Endodermal cell (in vitro differentiated cells): ENCODE measurements at regions not wholly inside any gene's neighbourhood (a gene's known extent, or its start where the extent isn't known, plus 50 kb on each side); places are given as distances from the start of the nearest gene placed in this dataset.

Experiments used
- DNase-seq: peaks from one replicate; pipeline ENCODE4 v3.0.0-alpha.2; 2017
- H3K27ac ChIP-seq: 2 replicates; pipeline ENCODE4 v1.5.1; 2013; ENCODE audit warnings: mild to moderate bottlenecking, low read depth, low read length, moderate library complexity
- H3K27me3 ChIP-seq: 2 replicates; pipeline ENCODE4 v1.6.1; 2013; ENCODE audit warnings: mild to moderate bottlenecking, low read length, moderate library complexity; ENCODE audit not compliant: insufficient read depth, control insufficient read depth, poor library complexity, severe bottlenecking
- H3K36me3 ChIP-seq: 2 replicates; pipeline ENCODE4 v1.7.0; 2013; ENCODE audit warnings: mild to moderate bottlenecking, low read length, moderate library complexity; ENCODE audit not compliant: control insufficient read depth, insufficient read depth
- H3K4me1 ChIP-seq: one replicate; pipeline ENCODE4 v1.7.0; 2013; ENCODE audit warnings: low read length; ENCODE audit not compliant: control insufficient read depth, insufficient read depth
- H3K4me3 ChIP-seq: 2 replicates; pipeline ENCODE4 v1.5.1; 2013; ENCODE audit warnings: mild to moderate bottlenecking, low read length, moderate library complexity
- H3K9ac ChIP-seq: 2 replicates; pipeline ENCODE4 v1.6.1; 2013; ENCODE audit warnings: mild to moderate bottlenecking, low read length, moderate library complexity; ENCODE audit not compliant: poor library complexity, severe bottlenecking; ENCODE audit errors: extremely low read depth
- H3K9me3 ChIP-seq: 2 replicates; pipeline ENCODE4 v1.6.1; 2013; ENCODE audit warnings: mild to moderate bottlenecking, low read length, moderate library complexity; ENCODE audit not compliant: control insufficient read depth
- H3K27ac Mint-ChIP-seq: 2 replicates; pipeline ENCODE4 v1.8.0; 2020; ENCODE audit warnings: mixed read lengths
- H3K27me3 Mint-ChIP-seq: 2 replicates; pipeline ENCODE4 v1.8.0; 2021; ENCODE audit warnings: mild to moderate bottlenecking, mixed read lengths; ENCODE audit not compliant: insufficient read depth
- H3K36me3 Mint-ChIP-seq: 2 replicates; pipeline ENCODE4 v1.8.0; 2020; ENCODE audit warnings: low read depth, mixed read lengths
- H3K4me1 Mint-ChIP-seq: 2 replicates; pipeline ENCODE4 v1.8.0; 2020; ENCODE audit warnings: mixed read lengths
- H3K4me3 Mint-ChIP-seq: 2 replicates; pipeline ENCODE4 v1.8.0; 2020; ENCODE audit warnings: mild to moderate bottlenecking, moderate library complexity, mixed read lengths
- H3K9me3 Mint-ChIP-seq: 2 replicates; pipeline ENCODE4 v1.8.0; 2020; ENCODE audit warnings: mild to moderate bottlenecking, mixed read lengths
- CTCF ChIP-seq: fragments of 200-600 bp; sonication (generic); conservative IDR thresholded peaks from 2 replicates; pipeline ENCODE4 v1.5.0; 2021; ENCODE audit warnings: antibody characterized with exemption, mild to moderate bottlenecking
- WGBS, 2 experiments: methylation state at CpG; one replicate each; pipeline versions ENCODE4 v1.1.5 to v1.1.7; 2013; ENCODE audit warnings: missing lambda C conversion rate in 2 of 2, mixed read lengths in 1 of 2; ENCODE audit not compliant: insufficient coverage in 1 of 2, insufficient read length in 1 of 2; 5-methylcytosine and 5-hydroxymethylcytosine counted together

DNA sequence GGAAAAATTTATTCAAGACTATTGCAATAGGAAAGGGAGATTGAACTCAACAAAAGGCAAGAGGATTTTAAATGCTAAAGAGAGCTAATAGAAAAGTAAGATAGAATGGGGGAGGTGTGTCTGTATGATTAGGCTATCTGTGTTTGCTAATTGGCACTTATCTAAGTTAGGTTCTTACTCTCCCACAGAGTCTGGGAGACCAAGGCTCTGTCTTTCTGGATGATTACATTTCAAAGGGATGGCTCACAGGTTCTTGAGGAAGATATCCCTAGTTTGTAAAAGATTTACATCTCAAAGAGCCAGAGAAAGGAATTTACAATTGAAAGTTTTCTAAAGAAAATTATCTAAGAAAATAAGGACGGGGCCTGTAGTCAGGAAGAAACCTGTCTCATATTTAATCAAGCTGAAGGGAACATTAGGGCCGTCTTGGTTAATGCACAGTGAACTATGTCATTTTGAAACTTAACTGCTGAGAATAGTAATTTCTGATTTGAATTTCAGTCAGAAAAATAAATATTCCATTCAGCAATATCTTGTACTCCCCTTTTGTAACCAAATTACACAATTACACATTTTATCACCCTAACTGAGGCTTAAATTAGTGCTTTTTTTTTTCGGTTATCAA, 75.8 kb downstream of the MAGEB10 start:
- H3K4me3 ChIP-seq, result no peak overlapping the region
- H3K4me3 Mint-ChIP-seq, result no peak overlapping the region
- no peak overlapping the region for H3K9ac ChIP-seq
- no peaks in the 10 kb centered on the region for H3K36me3 Mint-ChIP-seq
- no peaks in the 10 kb centered on the region for H3K36me3 ChIP-seq
- peaks cover 12% of the 10 kb centered on the region for H3K9me3 Mint-ChIP-seq
- H3K27me3 ChIP-seq, result peaks cover 22% of the 10 kb centered on the region
- H3K27ac Mint-ChIP-seq, result no peak overlapping the region
- no peak for DNase-seq
- TF ChIP-seq CTCF, result no peak
- no peak overlapping the region for H3K27ac ChIP-seq
- 0% methylated on average over 2 of the region's 3 CpGs; no CpG with 5 or more reads in 1 of the 2 experiments for WGBS, 2 experiments
- peaks cover 75% of the 10 kb centered on the region for H3K27me3 Mint-ChIP-seq
- H3K4me1 Mint-ChIP-seq, result peaks cover 11% of the 10 kb centered on the region
- H3K9me3 ChIP-seq, result no peaks in the 10 kb centered on the region
- H3K4me1 ChIP-seq, result no peaks in the 10 kb centered on the region

DNA sequence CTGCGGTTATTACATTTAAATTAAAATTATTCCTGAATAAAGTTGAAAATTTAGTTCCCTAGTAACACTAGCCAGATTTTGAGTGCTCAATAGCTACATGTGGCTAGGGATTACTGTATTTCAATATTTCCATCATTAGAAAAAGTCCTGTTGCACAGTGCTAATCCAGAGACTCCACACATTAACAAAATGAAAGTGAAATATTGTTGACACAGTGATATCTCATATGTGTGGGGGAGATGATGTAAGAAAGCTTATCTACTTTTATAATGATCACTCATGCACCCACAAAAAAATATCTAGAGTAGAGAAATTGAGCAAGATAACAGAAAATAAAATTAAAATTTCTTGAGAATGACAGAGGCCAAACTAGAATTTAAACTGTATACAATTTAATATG, 74.9 kb downstream of the MAGEB10 start:
- no peak for DNase-seq
- Histone ChIP-seq H3K27ac (no peak overlapping the region), H3K9me3 (no peaks in the 10 kb centered on the region), H3K4me3 (no peak overlapping the region), H3K4me1 (no peaks in the 10 kb centered on the region), H3K36me3 (no peaks in the 10 kb centered on the region), H3K9ac (no peak overlapping the region), H3K27me3 (peaks cover 22% of the 10 kb centered on the region)
- H3K4me1 Mint-ChIP-seq, result peaks cover 11% of the 10 kb centered on the region
- peaks cover 11% of the 10 kb centered on the region for H3K9me3 Mint-ChIP-seq
- no peak overlapping the region for H3K27ac Mint-ChIP-seq
- no peaks in the 10 kb centered on the region for H3K36me3 Mint-ChIP-seq
- no peak overlapping the region for H3K4me3 Mint-ChIP-seq
- WGBS, 2 experiments, result 100% methylated on average over 1 of the region's 1 CpG; no CpG with 5 or more reads in 1 of the 2 experiments
- H3K27me3 Mint-ChIP-seq, result peaks cover 76% of the 10 kb centered on the region
- no peak for TF ChIP-seq CTCF

DNA sequence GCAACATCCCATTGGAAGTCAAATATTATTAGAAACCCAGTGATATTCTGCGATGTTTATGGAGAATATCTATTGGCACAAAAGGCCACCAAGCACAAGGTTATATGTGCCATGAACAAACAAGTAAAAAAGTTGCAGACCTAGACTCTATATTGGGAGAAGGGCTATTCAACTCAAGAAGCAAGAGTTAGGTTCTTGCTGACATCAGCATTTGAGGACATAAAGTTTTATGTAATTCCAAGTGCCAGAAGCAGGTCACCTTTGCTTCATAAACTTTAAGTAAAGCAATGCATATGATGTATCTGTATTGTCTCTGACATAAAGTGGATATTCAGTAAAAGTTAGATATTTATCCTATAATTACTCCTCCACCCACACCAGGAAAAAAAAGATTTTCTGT, 71.1 kb downstream of the MAGEB10 start:
- Histone ChIP-seq H3K4me3 (no peak overlapping the region), H3K9ac (no peak overlapping the region), H3K9me3 (no peaks in the 10 kb centered on the region), H3K4me1 (no peaks in the 10 kb centered on the region), H3K27ac (no peak overlapping the region), H3K36me3 (no peaks in the 10 kb centered on the region), H3K27me3 (peaks cover 22% of the 10 kb centered on the region)
- Mint-ChIP-seq H3K36me3 (no peaks in the 10 kb centered on the region), H3K9me3 (peaks cover 3% of the 10 kb centered on the region), H3K27me3 (peaks cover 84% of the 10 kb centered on the region), H3K4me1 (peaks cover 3% of the 10 kb centered on the region), H3K27ac (no peak overlapping the region), H3K4me3 (no peak overlapping the region)
- TF ChIP-seq CTCF, result no peak
- no peak for DNase-seq
- 86 to 100% methylated on average over 1 of the region's 1 CpG for WGBS, 2 experiments
